Kidney (tissue), 13 donors: ENCODE measurements at regions not wholly inside any gene's neighbourhood (a gene's known extent, or its start where the extent isn't known, plus 50 kb on each side); places are given as distances from the start of the nearest gene placed in this dataset.

Experiments used
- DNase-seq, 5 donors: peaks; one replicate each; pipeline ENCODE4 v3.0.0-alpha.2; 2013 to 2020
- FAIRE-seq: peaks from 2 replicates; lab custom pipeline; 2012; peaks lifted over from hg19 to GRCh38; lab: Jason Lieb, UNC
- H3K27ac ChIP-seq, 2 donors: one replicate each; pipeline ENCODE4 v1.7.0; 2013; ENCODE audit warnings: low read depth in 2 of 2, low read length in 2 of 2, inconsistent platforms in 1 of 2
- H3K27me3 ChIP-seq: one replicate; pipeline ENCODE4 v1.7.1; 2013; ENCODE audit warnings: low read length, inconsistent platforms; ENCODE audit not compliant: control insufficient read depth, insufficient read depth
- H3K36me3 ChIP-seq, 3 donors: one replicate each; pipeline versions ENCODE4 v1.7.0 to v1.7.1; 2013; ENCODE audit warnings: low read length in 3 of 3, control low read depth in 1 of 3, inconsistent platforms in 1 of 3; ENCODE audit not compliant: insufficient read depth in 3 of 3, control insufficient read depth in 2 of 3
- H3K4me1 ChIP-seq, 3 donors: one replicate each; pipeline versions ENCODE4 v1.7.0 to v1.7.1; 2013; ENCODE audit warnings: low read length in 3 of 3, inconsistent platforms in 1 of 3, low read depth in 1 of 3; ENCODE audit not compliant: control insufficient read depth in 2 of 3, insufficient read depth in 2 of 3
- H3K4me3 ChIP-seq, 3 donors: one replicate each; pipeline versions ENCODE4 v1.7.0 to v1.8.1; 2013; ENCODE audit warnings: low read length in 3 of 3, control low read depth in 1 of 3, inconsistent platforms in 1 of 3
- H3K9ac ChIP-seq, 3 donors: one replicate each; pipeline versions ENCODE4 v1.7.0 to v1.7.1; 2013; ENCODE audit warnings: low read length in 3 of 3, control low read depth in 1 of 3, inconsistent platforms in 1 of 3
- H3K9me3 ChIP-seq, 3 donors: one replicate each; pipeline versions ENCODE4 v1.7.0 to v1.7.1; 2013; ENCODE audit warnings: low read length in 3 of 3, control low read depth in 1 of 3, inconsistent platforms in 1 of 3; ENCODE audit not compliant: control insufficient read depth in 2 of 3, insufficient read depth in 1 of 3
- CTCF ChIP-seq: IDR thresholded peaks from 3 replicates; pipeline ENCODE4 v1.5.1; 2012; ENCODE audit warnings: mild to moderate bottlenecking, moderate library complexity, borderline replicate concordance; ENCODE audit not compliant: insufficient read depth; ENCODE audit errors: extremely low read depth
- intact Hi-C: fragments of 100-400 bp; cut with DNase I; formaldehyde crosslinking; loops from one replicate; pipeline ENCODE4 v1.11.1; 2022
- donor health status: control.
- donor health status: control.
- donor health status: control.
- donor health status: control.
- donor health status: control.
- donor health status: DM: yes; HTN: yes; CAD: no.
- donor health status: Normal renal cell carcinoma (clear cell type).

DNA sequence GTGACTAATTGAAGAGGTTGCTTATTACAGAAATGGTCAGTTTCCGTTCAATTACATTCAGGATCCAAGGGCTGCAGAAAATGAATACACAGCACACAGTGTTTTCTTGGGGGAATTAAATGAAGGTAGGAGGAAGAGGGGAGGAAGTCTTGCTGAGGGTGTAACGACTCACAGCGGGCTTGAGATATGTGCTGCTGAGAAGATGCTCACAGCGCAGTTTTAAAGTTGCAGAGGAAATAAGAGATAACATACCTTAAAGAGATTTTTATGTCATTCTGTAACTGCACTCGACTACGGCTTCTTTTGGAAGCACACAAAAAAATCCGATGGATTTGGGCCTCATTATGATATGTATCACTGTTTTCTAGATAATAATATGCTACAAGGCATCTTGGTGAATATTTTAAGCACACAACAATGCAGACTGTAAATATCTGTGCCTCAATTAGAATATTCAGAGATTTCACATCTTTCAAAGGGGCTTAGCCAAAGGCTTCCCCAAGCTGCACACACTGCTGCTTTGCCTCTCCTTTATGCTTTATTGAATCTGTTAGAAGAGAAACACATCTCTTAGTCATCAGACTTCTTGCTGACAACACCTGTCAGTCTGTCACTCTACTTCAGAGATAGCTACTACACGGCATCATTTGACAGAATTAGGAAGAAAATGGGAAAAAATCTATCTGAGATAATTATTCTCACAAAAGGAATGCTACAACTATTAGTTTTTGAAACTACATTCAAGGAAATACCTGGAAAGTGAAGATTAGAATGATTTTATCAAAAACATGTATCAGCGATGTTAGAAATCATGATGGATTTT, 773.2 kb downstream of the OTOL1 start:
- no peak overlapping the region for H3K4me3 ChIP-seq
- H3K27me3 ChIP-seq, result no peaks in the 10 kb centered on the region
- H3K36me3 ChIP-seq, result no peaks in the 10 kb centered on the region
- TF ChIP-seq CTCF, result no peak
- H3K9me3 ChIP-seq, result no peaks in the 10 kb centered on the region
- no peaks in the 10 kb centered on the region for H3K4me1 ChIP-seq
- no peak for DNase-seq
- H3K9ac ChIP-seq, result no peak overlapping the region
- intact Hi-C loops, result no loop called here
- no peak overlapping the region for H3K27ac ChIP-seq
- no peak for FAIRE-seq

DNA sequence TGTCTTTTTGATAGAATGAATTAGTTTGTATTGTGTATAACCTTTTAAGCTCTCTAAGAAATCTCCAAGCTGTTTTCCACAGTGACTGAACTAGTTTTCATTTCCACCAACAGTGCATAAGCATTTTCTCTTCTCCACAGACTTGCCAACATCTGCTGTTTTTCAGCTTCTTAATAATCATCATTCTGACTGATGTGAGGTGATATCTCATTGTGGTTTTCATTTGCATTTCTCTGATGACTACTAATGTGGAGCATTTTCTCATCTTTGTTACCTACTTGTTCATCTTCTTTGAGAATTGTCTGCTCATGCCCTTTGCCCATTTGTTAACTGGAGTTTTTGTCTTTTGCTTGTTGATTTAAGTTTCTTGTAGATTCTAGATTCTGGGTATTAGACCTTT, 777.5 kb downstream of the OTOL1 start:
- no peak for FAIRE-seq
- TF ChIP-seq CTCF, result no peak
- no peak overlapping the region for H3K9ac ChIP-seq
- H3K4me1 ChIP-seq, result no peaks in the 10 kb centered on the region
- DNase-seq, result no peak
- H3K9me3 ChIP-seq, result no peaks in the 10 kb centered on the region
- no peak overlapping the region for H3K27ac ChIP-seq
- no peak overlapping the region for H3K4me3 ChIP-seq
- intact Hi-C loops, result no loop called here
- no peaks in the 10 kb centered on the region for H3K27me3 ChIP-seq
- no peaks in the 10 kb centered on the region for H3K36me3 ChIP-seq

GRCh38 chr3:162278834-162279233, 782.2 kb downstream of the OTOL1 start:
- H3K9ac ChIP-seq, result no peak overlapping the region
- no peaks in the 10 kb centered on the region for H3K36me3 ChIP-seq
- H3K9me3 ChIP-seq, result no peaks in the 10 kb centered on the region
- H3K4me1 ChIP-seq, result no peaks in the 10 kb centered on the region
- no peak overlapping the region for H3K27ac ChIP-seq
- H3K4me3 ChIP-seq, result no peak overlapping the region
- intact Hi-C loops, result no loop called here
- H3K27me3 ChIP-seq, result no peaks in the 10 kb centered on the region
- no peak for DNase-seq
- TF ChIP-seq CTCF, result no peak
- no peak for FAIRE-seq

GRCh38 chr3:162285259-162285658, 788.7 kb downstream of the OTOL1 start:
- no peak for FAIRE-seq
- H3K9me3 ChIP-seq, result peaks cover 0 to 4% (median 0%) of the 10 kb centered on the region in 3 donors
- no peaks in the 10 kb centered on the region for H3K36me3 ChIP-seq
- no peak overlapping the region for H3K4me3 ChIP-seq
- no peak for DNase-seq
- H3K9ac ChIP-seq, result no peak overlapping the region
- intact Hi-C loops, result no loop called here
- no peaks in the 10 kb centered on the region for H3K27me3 ChIP-seq
- no peaks in the 10 kb centered on the region for H3K4me1 ChIP-seq
- no peak overlapping the region for H3K27ac ChIP-seq
- no peak for TF ChIP-seq CTCF
